ENCODE measurements at regions not wholly inside any gene's neighbourhood (a gene's known extent, or its start where the extent isn't known, plus 50 kb on each side); places are given as distances from the start of the nearest gene placed in this dataset.

GRCh38 chr1:87224201-87224600 lies 104.5 kb upstream of the LMO4 start:
- peak; percentile 92 for DNase-seq (ENCODE audit: low spot score)

GRCh38 chr1:87225171-87225570 lies 103.5 kb upstream of the LMO4 start:
- DNase-seq (ENCODE audit: low spot score) = no peak

- peak; percentile 97 for DNase-seq (ENCODE audit: low spot score)
Observed at GRCh38 chr1:87226341-87226760, 102.3 kb upstream of the LMO4 start.

GRCh38 chr1:87227651-87228050 lies 101.0 kb upstream of the LMO4 start:
- no peak for DNase-seq (ENCODE audit: low spot score)

GRCh38 chr1:87230501-87230900 lies 98.2 kb upstream of the LMO4 start:
- DNase-seq (ENCODE audit: low spot score) = no peak

- no peak for DNase-seq (ENCODE audit: low spot score)
Observed at GRCh38 chr1:87231703-87232367, 96.8 kb upstream of the LMO4 start.

GRCh38 chr1:87236585-87236984 lies 92.1 kb upstream of the LMO4 start:
- DNase-seq (ENCODE audit: low spot score) = no peak

GRCh38 chr1:87239997-87240605 lies 88.6 kb upstream of the LMO4 start:
- DNase-seq (ENCODE audit: low spot score) = no peak

- no peak for DNase-seq (ENCODE audit: low spot score)
Observed at GRCh38 chr1:87240661-87241285, 87.9 kb upstream of the LMO4 start.

GRCh38 chr1:87242445-87243185 lies 86.1 kb upstream of the LMO4 start:
- no peak for DNase-seq (ENCODE audit: low spot score)

- no peak for DNase-seq (ENCODE audit: low spot score)
Observed at GRCh38 chr1:87243573-87243972, 85.1 kb upstream of the LMO4 start.

GRCh38 chr1:87246436-87246835 lies 82.2 kb upstream of the LMO4 start:
- no peak for DNase-seq (ENCODE audit: low spot score)

GRCh38 chr1:87249803-87250202 lies 78.9 kb upstream of the LMO4 start:
- no peak for DNase-seq (ENCODE audit: low spot score)

- no peak for DNase-seq (ENCODE audit: low spot score)
Observed at GRCh38 chr1:87250336-87250735, 78.3 kb upstream of the LMO4 start.

GRCh38 chr1:87252406-87252805 lies 76.3 kb upstream of the LMO4 start:
- DNase-seq (ENCODE audit: low spot score) = no peak

- DNase-seq (ENCODE audit: low spot score) = no peak
Observed at GRCh38 chr1:87262688-87263087, 66.0 kb upstream of the LMO4 start.

- DNase-seq (ENCODE audit: low spot score) = no peak
Observed at GRCh38 chr1:87263281-87263680, 65.4 kb upstream of the LMO4 start.

GRCh38 chr1:87263785-87264184 lies 64.9 kb upstream of the LMO4 start:
- no peak for DNase-seq (ENCODE audit: low spot score)

GRCh38 chr1:87264976-87265375 lies 63.7 kb upstream of the LMO4 start:
- DNase-seq (ENCODE audit: low spot score) = no peak

GRCh38 chr1:87265786-87266185 lies 62.9 kb upstream of the LMO4 start:
- DNase-seq (ENCODE audit: low spot score) = no peak

- no peak for DNase-seq (ENCODE audit: low spot score)
Observed at GRCh38 chr1:87268111-87268510, 60.6 kb upstream of the LMO4 start.

GRCh38 chr1:87269921-87270320 lies 58.8 kb upstream of the LMO4 start:
- no peak for DNase-seq (ENCODE audit: low spot score)

GRCh38 chr1:87273291-87273690 lies 55.4 kb upstream of the LMO4 start:
- no peak for DNase-seq (ENCODE audit: low spot score)
